K562 (cell line): ENCODE measurements at regions not wholly inside any gene's neighbourhood (a gene's known extent, or its start where the extent isn't known, plus 50 kb on each side); places are given as distances from the start of the nearest gene placed in this dataset.

ENCODE experiments used
- ARID4B ChIP-seq: sonication (generic); formaldehyde crosslinking; IDR thresholded peaks from 2 replicates; pipeline ENCODE4 v1.8.0; 2022; ENCODE audit warnings: mild to moderate bottlenecking, missing genetic modification reagents
- MAFF ChIP-seq: IDR thresholded peaks from 2 replicates; pipeline ENCODE4 v1.6.1; 2012; ENCODE audit warnings: low read length, improper control_type of control experiment
- MYC ChIP-seq, 2 experiments: fragments of 250-450 bp in 1 of 2; sonication (Bioruptor Pico) in 1 of 2; IDR thresholded peaks; 2 replicates each; pipeline versions ENCODE4 v1.5.1 to v1.6.1; 2012 to 2021; ENCODE audit warnings: low read depth in 2 of 2, borderline replicate concordance in 1 of 2, improper control_type of control experiment in 1 of 2, low read length in 1 of 2, mild to moderate bottlenecking in 1 of 2, moderate library complexity in 1 of 2
- NCOA1 ChIP-seq: fragments of 450-650 bp; IDR thresholded peaks from 2 replicates; pipeline ENCODE4 v1.6.1; 2016; ENCODE audit warnings: low read depth
- POLR2AphosphoS5 ChIP-seq: IDR thresholded peaks from 2 replicates; pipeline ENCODE4 v1.6.1; 2011; ENCODE audit warnings: mild to moderate bottlenecking, low read depth, low read length, moderate library complexity; ENCODE audit not compliant: control insufficient read depth, insufficient read depth
- SETDB1 ChIP-seq: IDR thresholded peaks from one replicate; pipeline ENCODE4 v1.6.1; 2012; ENCODE audit warnings: low read length, control low read depth, inconsistent platforms
- SP2 ChIP-seq: IDR thresholded peaks from 2 replicates; pipeline ENCODE4 v1.6.1; 2011; ENCODE audit warnings: mild to moderate bottlenecking, low read depth, low read length, moderate library complexity; ENCODE audit not compliant: poor library complexity, severe bottlenecking; ENCODE audit errors: extremely low read depth
- STAT6 ChIP-seq: sonication (generic); formaldehyde crosslinking; IDR thresholded peaks from 2 replicates; pipeline ENCODE4 v1.8.1; 2023; ENCODE audit warnings: mild to moderate bottlenecking, missing genetic modification reagents
- ZNF143 ChIP-seq: sonication (generic); formaldehyde crosslinking; IDR thresholded peaks from 2 replicates; pipeline ENCODE4 v1.9.0; 2022; ENCODE audit warnings: mild to moderate bottlenecking, missing genetic modification reagents

GRCh38 chr3:30350011-30350410 is 256.4 kb upstream of the TGFBR2 start:
- no peak for TF ChIP-seq STAT6 (CRISPR knock-in tag)
- TF ChIP-seq MYC (IDR thresholded peaks at IDR 0.05; ENCODE audit: low read depth, low read length) = no peak
- TF ChIP-seq MYC (CRISPR knock-in tag; IDR thresholded peaks at IDR 0.05; ENCODE audit: borderline replicate concordance, low read depth) = no peak
- TF ChIP-seq NCOA1 = no peak
- no peak for TF ChIP-seq ARID4B (CRISPR knock-in tag)
- TF ChIP-seq ZNF143 (CRISPR knock-in tag) = no peak
- TF ChIP-seq SP2 = no peak
- no peak for TF ChIP-seq POLR2AphosphoS5
- no peak for TF ChIP-seq SETDB1
- no peak for TF ChIP-seq MAFF
